ENCODE measurements at regions not wholly inside any gene's neighbourhood (a gene's known extent, or its start where the extent isn't known, plus 50 kb on each side); places are given as distances from the start of the nearest gene placed in this dataset. TPM values are rescaled to one million over a fixed set of nuclear protein-coding genes. Genes with fewer than 3 reads are reported as not detected.
A peak's percentile ranks its signal among the peaks of the same experiment; 100 is the strongest.

DNA sequence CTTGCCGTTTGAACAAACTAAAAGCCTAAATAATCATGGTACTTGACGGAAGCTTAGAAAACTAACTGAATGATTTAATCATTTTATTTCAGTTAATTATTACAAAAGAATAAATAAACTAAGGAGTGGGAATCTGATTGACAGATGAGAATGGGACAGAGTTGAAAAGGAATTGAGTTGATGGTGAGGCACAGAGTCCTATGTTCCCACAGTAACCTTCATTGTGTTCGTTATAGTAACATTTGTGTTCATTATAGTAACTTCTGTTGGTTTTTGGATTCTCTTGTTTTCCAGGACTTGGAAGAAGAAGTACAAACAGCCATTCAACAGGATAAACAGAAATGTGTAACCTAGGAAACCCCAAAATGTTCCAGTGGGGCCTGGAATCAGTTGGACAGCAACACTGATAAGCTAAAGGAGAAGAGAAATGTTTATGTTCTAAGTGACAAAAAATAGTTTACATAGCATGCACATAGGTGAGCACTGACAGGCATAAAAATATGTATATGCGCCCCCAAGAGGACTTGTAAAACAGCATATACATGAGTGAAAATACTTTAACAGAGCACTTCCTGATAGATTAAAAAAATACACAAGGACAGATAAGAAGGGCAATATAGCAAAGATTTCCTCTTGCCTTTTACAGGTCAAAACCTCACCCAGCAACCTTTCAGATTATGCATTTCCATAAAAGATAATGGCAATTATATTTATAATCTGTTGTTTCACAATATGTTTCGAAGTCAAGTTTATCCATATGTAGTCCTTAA, 218.6 kb upstream of the HTR2C start:
- Histone ChIP-seq H3K27ac (ENCODE audit: low read depth in 1 of 2, low read length in 1 of 2) (no peak overlapping the region), H3K9ac (ENCODE audit: insufficient read depth in 1 of 2, low read length in 2 of 2) (no peak overlapping the region), H3K36me3 (ENCODE audit: control insufficient read depth in 4 of 4, insufficient read depth in 4 of 4, low read length in 4 of 4) (no peaks in the 10 kb centered on the region), H3K27me3 (ENCODE audit: control insufficient read depth in 3 of 3, insufficient read depth in 3 of 3, low read length in 2 of 3) (peaks cover 0 to 11% (median 6%) of the 10 kb centered on the region in 3 donors), H3K4me1 (ENCODE audit: control insufficient read depth in 5 of 5, insufficient read depth in 5 of 5, low read length in 5 of 5) (no peaks in the 10 kb centered on the region), H3K9me3 (ENCODE audit: control insufficient read depth in 4 of 4, insufficient read depth in 3 of 4, low read length in 3 of 4) (no peaks in the 10 kb centered on the region), H3K4me3 (no peak overlapping the region)
- ATAC-seq (ENCODE audit: insufficient read depth, low FRiP score) (no peak), DNase-seq (peak in 2 of 3 donors; percentile 45 to 58)
- TF ChIP-seq, protein P1, sequence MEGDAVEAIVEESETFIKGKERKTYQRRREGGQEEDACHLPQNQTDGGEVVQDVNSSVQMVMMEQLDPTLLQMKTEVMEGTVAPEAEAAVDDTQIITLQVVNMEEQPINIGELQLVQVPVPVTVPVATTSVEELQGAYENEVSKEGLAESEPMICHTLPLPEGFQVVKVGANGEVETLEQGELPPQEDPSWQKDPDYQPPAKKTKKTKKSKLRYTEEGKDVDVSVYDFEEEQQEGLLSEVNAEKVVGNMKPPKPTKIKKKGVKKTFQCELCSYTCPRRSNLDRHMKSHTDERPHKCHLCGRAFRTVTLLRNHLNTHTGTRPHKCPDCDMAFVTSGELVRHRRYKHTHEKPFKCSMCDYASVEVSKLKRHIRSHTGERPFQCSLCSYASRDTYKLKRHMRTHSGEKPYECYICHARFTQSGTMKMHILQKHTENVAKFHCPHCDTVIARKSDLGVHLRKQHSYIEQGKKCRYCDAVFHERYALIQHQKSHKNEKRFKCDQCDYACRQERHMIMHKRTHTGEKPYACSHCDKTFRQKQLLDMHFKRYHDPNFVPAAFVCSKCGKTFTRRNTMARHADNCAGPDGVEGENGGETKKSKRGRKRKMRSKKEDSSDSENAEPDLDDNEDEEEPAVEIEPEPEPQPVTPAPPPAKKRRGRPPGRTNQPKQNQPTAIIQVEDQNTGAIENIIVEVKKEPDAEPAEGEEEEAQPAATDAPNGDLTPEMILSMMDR (IDR thresholded peaks at IDR 0.05; ENCODE audit: control extremely low read depth, extremely low read depth): no peak
- 64 to 71% methylated on average over 5 of the region's 5 CpGs for WGBS, 2 donors

- H3K27ac ChIP-seq (ENCODE audit: low read depth in 1 of 2, low read length in 1 of 2): no peak overlapping the region
- 65 to 83% methylated on average over 2 of the region's 2 CpGs for WGBS, 2 donors
- ATAC-seq (ENCODE audit: insufficient read depth, low FRiP score) (no peak), DNase-seq (peak in 2 of 3 donors; percentile 86 to 90)
- H3K4me1 ChIP-seq (ENCODE audit: control insufficient read depth in 5 of 5, insufficient read depth in 5 of 5, low read length in 5 of 5): peaks cover 0 to 3% (median 0%) of the 10 kb centered on the region in 5 donors
- H3K9ac ChIP-seq (ENCODE audit: insufficient read depth in 1 of 2, low read length in 2 of 2): no peak overlapping the region
- TF ChIP-seq, protein P1 (IDR thresholded peaks at IDR 0.05; ENCODE audit: control extremely low read depth, extremely low read depth): no peak
- no peak overlapping the region for H3K4me3 ChIP-seq
- H3K9me3 ChIP-seq (ENCODE audit: control insufficient read depth in 4 of 4, insufficient read depth in 3 of 4, low read length in 3 of 4): no peaks in the 10 kb centered on the region
- no peaks in the 10 kb centered on the region for H3K36me3 ChIP-seq (ENCODE audit: control insufficient read depth in 4 of 4, insufficient read depth in 4 of 4, low read length in 4 of 4)
- peaks cover 0 to 27% (median 4%) of the 10 kb centered on the region in 3 donors for H3K27me3 ChIP-seq (ENCODE audit: control insufficient read depth in 3 of 3, insufficient read depth in 3 of 3, low read length in 2 of 3)
Observed at GRCh38 chrX:114372937-114373336, 210.9 kb upstream of the HTR2C start.

GRCh38 chrX:114390251-114390796, 193.6 kb upstream of the HTR2C start:
- Histone ChIP-seq H3K9ac (ENCODE audit: insufficient read depth in 1 of 2, low read length in 2 of 2) (no peak overlapping the region), H3K27me3 (ENCODE audit: control insufficient read depth in 3 of 3, insufficient read depth in 3 of 3, low read length in 2 of 3) (peaks cover 0 to 3% (median 2%) of the 10 kb centered on the region in 3 donors), H3K27ac (ENCODE audit: low read depth in 1 of 2, low read length in 1 of 2) (no peak overlapping the region), H3K4me1 (ENCODE audit: control insufficient read depth in 5 of 5, insufficient read depth in 5 of 5, low read length in 5 of 5) (no peaks in the 10 kb centered on the region), H3K4me3 (no peak overlapping the region), H3K36me3 (ENCODE audit: control insufficient read depth in 4 of 4, insufficient read depth in 4 of 4, low read length in 4 of 4) (no peaks in the 10 kb centered on the region), H3K9me3 (ENCODE audit: control insufficient read depth in 4 of 4, insufficient read depth in 3 of 4, low read length in 3 of 4) (peaks cover 0 to 7% (median 0%) of the 10 kb centered on the region in 4 donors)
- WGBS, 2 donors: 91 to 95% methylated on average over 31 of the region's 31 CpGs
- ATAC-seq (ENCODE audit: insufficient read depth, low FRiP score) (no peak), DNase-seq (no peak)
- TF ChIP-seq, protein P1 (IDR thresholded peaks at IDR 0.05; ENCODE audit: control extremely low read depth, extremely low read depth): no peak

Small RNA genes in the stretch of these regions (small RNA-seq; reads per million reads assigned to genes)
- not detected for gene AL953862.1 (ENCODE audit: low replicate concordance)
